NT2/D1 (cell line): ENCODE measurements at regions not wholly inside any gene's neighbourhood (a gene's known extent, or its start where the extent isn't known, plus 50 kb on each side); places are given as distances from the start of the nearest gene placed in this dataset.
A peak's percentile ranks its signal among the peaks of the same experiment; 100 is the strongest.

Experiments used
- DNase-seq: peaks from one replicate; pipeline ENCODE4 v3.0.0-alpha.2; 2011; ENCODE audit warnings: low read depth, low spot score
- H3K27me3 ChIP-seq: 2 replicates; pipeline ENCODE4 v1.6.0; 2011; ENCODE audit warnings: mild to moderate bottlenecking; ENCODE audit not compliant: insufficient read length, insufficient read depth
- H3K36me3 ChIP-seq: 2 replicates; pipeline ENCODE4 v1.6.1; 2011; ENCODE audit warnings: mild to moderate bottlenecking, low read length, mixed read lengths; ENCODE audit not compliant: insufficient read depth, insufficient read length
- H3K4me1 ChIP-seq: 2 replicates; pipeline ENCODE4 v1.5.1; 2011; ENCODE audit not compliant: insufficient read depth, insufficient read length
- H3K4me3 ChIP-seq: 2 replicates; pipeline ENCODE4 v1.5.1; 2011; ENCODE audit warnings: low read depth; ENCODE audit not compliant: insufficient read length
- H3K9ac ChIP-seq: 2 replicates; pipeline ENCODE4 v1.6.0; 2011; ENCODE audit warnings: low read depth; ENCODE audit not compliant: insufficient read length
- H3K9me3 ChIP-seq: 2 replicates; pipeline ENCODE4 v1.5.1; 2011; ENCODE audit warnings: mild to moderate bottlenecking, low read length; ENCODE audit not compliant: insufficient read depth
- SUZ12 ChIP-seq: IDR thresholded peaks from 2 replicates; pipeline ENCODE4 v1.6.1; 2011; ENCODE audit not compliant: insufficient read length, insufficient read depth; ENCODE audit errors: extremely low read depth
- YY1 ChIP-seq: IDR thresholded peaks from 2 replicates; pipeline ENCODE4 v1.6.1; 2011; ENCODE audit not compliant: insufficient read length, insufficient read depth
- ZNF274 ChIP-seq: IDR thresholded peaks from 2 replicates; pipeline ENCODE4 v1.6.1; 2011; ENCODE audit warnings: mild to moderate bottlenecking, low read depth, low read length

DNA sequence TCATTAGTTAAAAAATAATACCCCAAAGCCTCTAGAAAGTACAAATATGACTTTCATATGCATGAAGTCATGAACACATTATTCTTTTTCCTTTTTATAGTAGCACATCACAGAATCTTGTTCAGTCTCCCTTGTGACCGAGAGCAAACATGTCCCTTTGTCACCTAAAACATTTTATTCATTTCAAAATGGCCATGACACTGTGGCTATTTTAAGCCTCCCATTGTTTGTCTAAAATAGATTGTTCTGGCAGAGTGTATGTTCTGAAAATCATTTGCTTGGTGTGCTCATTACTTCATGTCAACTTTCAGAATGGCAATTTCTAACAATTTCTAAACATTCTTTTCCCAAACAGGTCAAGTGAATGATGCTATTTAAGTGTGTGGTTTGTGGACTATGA is 865.0 kb downstream of the JRKL start:
- DNase-seq, result no peak
- Histone ChIP-seq H3K36me3 (no peaks in the 10 kb centered on the region), H3K9ac (no peak overlapping the region), H3K9me3 (no peaks in the 10 kb centered on the region), H3K4me3 (no peak overlapping the region), H3K27me3 (no peaks in the 10 kb centered on the region), H3K4me1 (no peaks in the 10 kb centered on the region)
- TF ChIP-seq SUZ12, result no peak
- TF ChIP-seq ZNF274, result no peak
- TF ChIP-seq YY1, result no peak

DNA sequence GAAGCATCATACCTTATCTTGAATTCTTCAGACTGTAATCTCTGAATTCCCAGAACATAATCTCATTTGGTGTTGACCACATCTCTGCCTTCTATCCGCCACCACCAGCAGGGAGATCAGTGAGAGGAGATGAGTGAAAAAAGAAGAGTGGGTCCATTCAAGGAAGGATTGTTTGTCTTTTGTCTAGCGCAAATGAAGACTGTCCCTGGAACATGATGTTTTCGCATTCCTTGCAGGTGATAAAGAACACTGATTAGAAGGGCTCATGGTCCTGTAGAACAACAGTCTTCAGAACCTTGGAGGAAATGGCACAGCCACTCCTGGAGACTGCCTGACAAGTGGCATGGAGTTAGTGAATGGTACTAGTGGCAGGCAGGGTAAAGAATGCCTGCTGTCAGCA is 869.6 kb downstream of the JRKL start:
- no peak for TF ChIP-seq YY1
- no peak for TF ChIP-seq ZNF274
- no peak for TF ChIP-seq SUZ12
- H3K4me3 ChIP-seq, result no peak overlapping the region

DNA sequence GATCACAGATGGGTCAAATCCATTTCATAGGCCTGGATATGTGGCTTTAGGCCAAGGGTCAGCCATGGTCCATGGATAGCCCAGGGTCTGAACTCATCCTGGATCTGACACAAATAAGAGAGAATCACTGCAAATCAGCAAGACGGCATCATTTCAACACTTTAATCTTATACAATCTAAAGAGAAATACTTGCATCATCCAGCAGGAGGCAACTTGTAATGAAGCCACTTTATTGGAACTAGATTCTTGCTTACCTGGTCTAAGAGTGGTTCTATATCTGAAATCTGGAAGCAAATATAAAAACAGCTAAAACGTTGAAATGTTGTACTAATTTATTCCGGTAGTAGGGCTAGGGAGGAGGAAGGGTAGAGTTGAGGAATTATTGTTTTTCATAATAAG is 870.1 kb downstream of the JRKL start:
- no peak for DNase-seq
- no peaks in the 10 kb centered on the region for H3K36me3 ChIP-seq
- H3K27me3 ChIP-seq, result no peaks in the 10 kb centered on the region
- no peak overlapping the region for H3K4me3 ChIP-seq
- H3K4me1 ChIP-seq, result no peaks in the 10 kb centered on the region
- TF ChIP-seq SUZ12 (no peak), YY1 (no peak), ZNF274 (no peak)
- no peak overlapping the region for H3K9ac ChIP-seq
- no peaks in the 10 kb centered on the region for H3K9me3 ChIP-seq

More for the DNA sequence above, 869.6 kb downstream of the JRKL start:
- Histone ChIP-seq H3K4me1 (no peaks in the 10 kb centered on the region), H3K9ac (no peak overlapping the region), H3K27me3 (no peaks in the 10 kb centered on the region), H3K36me3 (no peaks in the 10 kb centered on the region), H3K9me3 (no peaks in the 10 kb centered on the region)
- no peak for DNase-seq

DNA sequence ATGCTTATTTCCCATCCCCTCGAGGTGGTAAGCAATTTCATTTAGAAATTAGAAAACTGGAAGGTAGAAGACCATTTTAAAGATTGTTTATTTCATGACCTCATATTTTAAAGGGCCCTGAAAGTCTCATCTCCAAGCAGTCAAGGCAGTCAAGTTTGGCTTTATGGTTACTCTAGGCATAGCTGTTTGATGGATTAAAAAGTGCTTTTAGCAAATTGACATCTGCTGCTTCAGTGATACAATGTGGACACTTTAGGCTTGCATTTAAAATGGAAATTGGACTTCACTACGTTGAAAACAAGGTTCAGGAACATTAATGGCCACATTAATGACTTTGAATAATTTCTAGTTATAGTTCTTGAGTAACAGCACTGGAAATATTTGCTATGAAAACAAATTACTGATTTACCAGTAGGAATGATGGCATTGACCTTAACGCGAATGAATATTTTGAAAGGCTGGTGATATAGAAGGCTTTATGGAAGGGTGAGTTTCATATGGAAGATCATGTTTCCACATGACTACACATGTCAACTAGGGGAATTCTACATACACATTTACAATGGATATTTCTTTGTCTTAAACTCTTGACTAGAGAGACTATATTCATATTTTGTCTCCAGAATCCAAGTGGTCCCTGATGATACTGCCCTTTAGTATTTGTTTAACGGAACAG is 873.5 kb downstream of the JRKL start:
- DNase-seq, result no peak

DNA sequence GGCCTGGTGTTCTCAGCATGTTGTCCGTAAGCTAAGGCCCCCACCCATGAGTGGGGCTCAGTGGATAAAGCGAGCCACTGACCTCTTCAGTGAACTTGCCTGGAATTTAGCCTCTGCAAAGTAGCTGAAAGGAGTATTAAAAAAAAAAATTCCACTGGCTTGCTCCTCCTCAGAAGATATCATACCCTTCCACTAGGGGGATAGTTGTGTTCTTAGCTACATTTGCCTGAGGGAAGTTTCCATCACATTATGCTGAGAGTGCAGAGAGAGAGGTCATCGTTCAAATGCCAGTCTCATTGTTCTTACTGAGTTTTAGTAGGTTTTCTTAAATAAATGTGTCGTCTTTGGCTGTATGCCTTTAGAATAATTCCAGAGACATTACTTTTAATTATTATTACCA is 879.7 kb downstream of the JRKL start:
- no peaks in the 10 kb centered on the region for H3K9me3 ChIP-seq
- TF ChIP-seq YY1 (no peak), ZNF274 (no peak), SUZ12 (no peak)
- H3K36me3 ChIP-seq, result no peaks in the 10 kb centered on the region
- no peak overlapping the region for H3K4me3 ChIP-seq
- H3K9ac ChIP-seq, result no peak overlapping the region
- no peaks in the 10 kb centered on the region for H3K4me1 ChIP-seq
- no peaks in the 10 kb centered on the region for H3K27me3 ChIP-seq
- peak; percentile 30 for DNase-seq

More for the DNA sequence above, 873.5 kb downstream of the JRKL start:
- Histone ChIP-seq H3K9ac (no peak overlapping the region), H3K27me3 (no peaks in the 10 kb centered on the region), H3K4me3 (no peak overlapping the region), H3K36me3 (no peaks in the 10 kb centered on the region), H3K9me3 (no peaks in the 10 kb centered on the region), H3K4me1 (no peaks in the 10 kb centered on the region)
- TF ChIP-seq YY1 (no peak), SUZ12 (no peak), ZNF274 (no peak)

DNA sequence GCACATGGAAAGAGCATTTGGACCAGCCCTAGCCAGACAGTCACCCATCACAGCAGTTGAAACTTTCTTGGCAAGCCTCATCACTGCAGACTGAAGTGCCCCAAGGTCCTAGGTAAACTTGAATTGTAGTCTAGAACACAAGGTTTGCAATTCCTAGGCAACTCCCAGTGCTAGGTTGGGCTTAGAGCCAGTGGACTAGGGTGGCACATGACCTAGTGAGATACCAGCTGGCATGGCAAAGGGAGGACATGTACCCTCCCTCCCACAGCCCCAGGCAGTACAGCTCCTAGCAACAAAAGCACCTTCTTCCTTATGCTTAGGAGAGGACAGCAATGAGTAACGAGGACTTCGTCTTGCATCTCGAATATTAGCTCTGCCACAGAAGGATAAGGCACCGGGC is 889.5 kb downstream of the JRKL start:
- no peaks in the 10 kb centered on the region for H3K27me3 ChIP-seq
- no peak overlapping the region for H3K4me3 ChIP-seq
- H3K9me3 ChIP-seq, result no peaks in the 10 kb centered on the region
- H3K36me3 ChIP-seq, result no peaks in the 10 kb centered on the region
- no peak for DNase-seq
- TF ChIP-seq YY1 (no peak), SUZ12 (no peak), ZNF274 (no peak)
- H3K4me1 ChIP-seq, result no peaks in the 10 kb centered on the region
- H3K9ac ChIP-seq, result no peak overlapping the region

DNA sequence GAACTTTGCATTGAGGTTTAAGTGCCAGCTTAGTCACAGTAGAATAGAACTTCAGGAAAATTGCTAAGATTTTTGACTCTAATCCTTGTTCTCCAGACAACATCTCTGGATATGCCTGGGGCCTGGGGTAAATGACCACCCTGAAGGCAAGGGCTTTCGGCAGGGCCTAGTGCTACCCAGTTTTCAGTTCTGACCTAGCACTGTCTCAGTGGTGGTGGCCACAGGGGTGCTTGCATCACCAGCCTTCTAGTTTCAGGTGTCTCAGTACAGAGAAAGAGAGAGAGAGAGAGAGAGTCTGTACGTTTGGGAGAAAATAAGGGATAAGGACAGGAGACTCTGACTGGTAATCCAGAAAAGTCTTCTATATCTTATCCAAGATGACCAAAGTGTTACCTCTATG is 890.5 kb downstream of the JRKL start:
- H3K4me3 ChIP-seq, result no peak overlapping the region
- H3K36me3 ChIP-seq, result no peaks in the 10 kb centered on the region
- TF ChIP-seq SUZ12 (no peak), YY1 (no peak), ZNF274 (no peak)
- no peak for DNase-seq
- no peaks in the 10 kb centered on the region for H3K9me3 ChIP-seq
- no peaks in the 10 kb centered on the region for H3K4me1 ChIP-seq
- no peak overlapping the region for H3K9ac ChIP-seq
- H3K27me3 ChIP-seq, result no peaks in the 10 kb centered on the region
